ENCODE measurements at regions not wholly inside any gene's neighbourhood (a gene's known extent, or its start where the extent isn't known, plus 50 kb on each side); places are given as distances from the start of the nearest gene placed in this dataset.

GRCh38 chr12:114136631-114137030, 170.5 kb upstream of the RBM19 start:
- Histone ChIP-seq H4K91ac (ENCODE audit: low read length) (no peak overlapping the region), H3K4ac (ENCODE audit: low read depth in 1 of 2, low read length in 2 of 2) (no peak overlapping the region), H3K9ac (ENCODE audit: low read length) (no peak overlapping the region), H2BK15ac (ENCODE audit: low read depth, poor library complexity, severe bottlenecking) (no peak overlapping the region), H3K9me3 (ENCODE audit: control insufficient read depth, low read length) (no peaks in the 10 kb centered on the region), H3K18ac (ENCODE audit: low read depth in 1 of 2, low read length in 2 of 2) (no peak overlapping the region), H3K27me3 (ENCODE audit: control insufficient read depth in 1 of 2, insufficient read depth in 1 of 2, low read length in 2 of 2) (peaks cover 0 to 96% of the 10 kb centered on the region in 2 experiments), H2BK12ac (ENCODE audit: low read length in 2 of 2) (no peak overlapping the region), H3K79me1 (replicated peaks; ENCODE audit: low read length, poor library complexity, severe bottlenecking) (no peaks in the 10 kb centered on the region), H3K4me3 (ENCODE audit: insufficient read depth in 1 of 2, low read depth in 1 of 2, low read length in 2 of 2) (no peak overlapping the region), H3K4me2 (ENCODE audit: low read length, poor library complexity, severe bottlenecking) (no peak overlapping the region), H3K36me3 (ENCODE audit: control insufficient read depth in 1 of 2, insufficient read depth in 2 of 2, low read depth in 1 of 2, low read length in 2 of 2) (no peaks in the 10 kb centered on the region), H2BK5ac (ENCODE audit: low read depth, low read length, poor library complexity, severe bottlenecking) (no peak overlapping the region), H2AFZ (ENCODE audit: low read depth, low read length) (no peak overlapping the region), H4K8ac (ENCODE audit: low read length) (no peak overlapping the region), H3K4me1 (ENCODE audit: control insufficient read depth, insufficient read depth, low read depth, low read length) (no peaks in the 10 kb centered on the region), H2AK5ac (ENCODE audit: low read length, severe bottlenecking) (no peak overlapping the region), H3K27ac (ENCODE audit: low read length, poor library complexity, severe bottlenecking) (no peak overlapping the region), H3K23ac (ENCODE audit: low read length in 2 of 2) (no peak overlapping the region), H2BK120ac (ENCODE audit: low read depth, low read length) (no peak overlapping the region), H3K14ac (ENCODE audit: low read length in 2 of 2) (no peak overlapping the region)
- no peak for DNase-seq
- 43% methylated on average over 1 of the region's 3 CpGs for WGBS

GRCh38 chr12:114134922-114135321, 168.8 kb upstream of the RBM19 start:
- Histone ChIP-seq H3K14ac (ENCODE audit: low read length in 2 of 2) (no peak overlapping the region), H4K8ac (ENCODE audit: low read length) (no peak overlapping the region), H2AFZ (ENCODE audit: low read depth, low read length) (no peak overlapping the region), H3K23ac (ENCODE audit: low read length in 2 of 2) (no peak overlapping the region), H2AK5ac (ENCODE audit: low read length, severe bottlenecking) (no peak overlapping the region), H2BK15ac (ENCODE audit: low read depth, poor library complexity, severe bottlenecking) (no peak overlapping the region), H3K27ac (ENCODE audit: low read length, poor library complexity, severe bottlenecking) (no peak overlapping the region), H3K18ac (ENCODE audit: low read depth in 1 of 2, low read length in 2 of 2) (no peak overlapping the region), H3K4ac (ENCODE audit: low read depth in 1 of 2, low read length in 2 of 2) (no peak overlapping the region), H3K9ac (ENCODE audit: low read length) (no peak overlapping the region), H3K36me3 (ENCODE audit: control insufficient read depth in 1 of 2, insufficient read depth in 2 of 2, low read depth in 1 of 2, low read length in 2 of 2) (no peaks in the 10 kb centered on the region), H2BK120ac (ENCODE audit: low read depth, low read length) (no peak overlapping the region), H2BK12ac (ENCODE audit: low read length in 2 of 2) (no peak overlapping the region), H3K79me1 (replicated peaks; ENCODE audit: low read length, poor library complexity, severe bottlenecking) (no peaks in the 10 kb centered on the region), H3K4me1 (ENCODE audit: control insufficient read depth, insufficient read depth, low read depth, low read length) (no peaks in the 10 kb centered on the region), H3K9me3 (ENCODE audit: control insufficient read depth, low read length) (no peaks in the 10 kb centered on the region), H4K91ac (ENCODE audit: low read length) (no peak overlapping the region), H2BK5ac (ENCODE audit: low read depth, low read length, poor library complexity, severe bottlenecking) (no peak overlapping the region), H3K27me3 (ENCODE audit: control insufficient read depth in 1 of 2, insufficient read depth in 1 of 2, low read length in 2 of 2) (peaks cover 0 to 97% of the 10 kb centered on the region in 2 experiments), H3K4me2 (ENCODE audit: low read length, poor library complexity, severe bottlenecking) (no peak overlapping the region), H3K4me3 (ENCODE audit: insufficient read depth in 1 of 2, low read depth in 1 of 2, low read length in 2 of 2) (no peak overlapping the region)
- WGBS: 35% methylated on average over 2 of the region's 3 CpGs
- no peak for DNase-seq

GRCh38 chr12:114131824-114132223, 165.7 kb upstream of the RBM19 start:
- no peak for DNase-seq
- WGBS: 16% methylated on average over 2 of the region's 2 CpGs
- H2BK15ac ChIP-seq (ENCODE audit: low read depth, poor library complexity, severe bottlenecking): no peak overlapping the region
- no peak overlapping the region for H2AK5ac ChIP-seq (ENCODE audit: low read length, severe bottlenecking)
- H3K9me3 ChIP-seq (ENCODE audit: control insufficient read depth, low read length): no peaks in the 10 kb centered on the region
- no peak overlapping the region for H3K4me2 ChIP-seq (ENCODE audit: low read length, poor library complexity, severe bottlenecking)
- H2BK5ac ChIP-seq (ENCODE audit: low read depth, low read length, poor library complexity, severe bottlenecking): no peak overlapping the region
- no peak overlapping the region for H3K14ac ChIP-seq (ENCODE audit: low read length in 2 of 2)
- H3K36me3 ChIP-seq (ENCODE audit: control insufficient read depth in 1 of 2, insufficient read depth in 2 of 2, low read depth in 1 of 2, low read length in 2 of 2): no peaks in the 10 kb centered on the region
- no peak overlapping the region for H2AFZ ChIP-seq (ENCODE audit: low read depth, low read length)
- no peak overlapping the region for H3K4me3 ChIP-seq (ENCODE audit: insufficient read depth in 1 of 2, low read depth in 1 of 2, low read length in 2 of 2)
- H2BK120ac ChIP-seq (ENCODE audit: low read depth, low read length): no peak overlapping the region
- no peak overlapping the region for H3K9ac ChIP-seq (ENCODE audit: low read length)
- H3K27me3 ChIP-seq (ENCODE audit: control insufficient read depth in 1 of 2, insufficient read depth in 1 of 2, low read length in 2 of 2): peaks cover 0 to 84% of the 10 kb centered on the region in 2 experiments
- no peak overlapping the region for H2BK12ac ChIP-seq (ENCODE audit: low read length in 2 of 2)
- H4K8ac ChIP-seq (ENCODE audit: low read length): no peak overlapping the region
- H3K18ac ChIP-seq (ENCODE audit: low read depth in 1 of 2, low read length in 2 of 2): no peak overlapping the region
- H3K23ac ChIP-seq (ENCODE audit: low read length in 2 of 2): no peak overlapping the region
- H3K4me1 ChIP-seq (ENCODE audit: control insufficient read depth, insufficient read depth, low read depth, low read length): no peaks in the 10 kb centered on the region
- no peak overlapping the region for H3K4ac ChIP-seq (ENCODE audit: low read depth in 1 of 2, low read length in 2 of 2)
- no peak overlapping the region for H3K27ac ChIP-seq (ENCODE audit: low read length, poor library complexity, severe bottlenecking)
- no peak overlapping the region for H4K91ac ChIP-seq (ENCODE audit: low read length)
- no peaks in the 10 kb centered on the region for H3K79me1 ChIP-seq (replicated peaks; ENCODE audit: low read length, poor library complexity, severe bottlenecking)

- H3K4me3 ChIP-seq (ENCODE audit: insufficient read depth in 1 of 2, low read depth in 1 of 2, low read length in 2 of 2): no peak overlapping the region
- no peak overlapping the region for H3K4ac ChIP-seq (ENCODE audit: low read depth in 1 of 2, low read length in 2 of 2)
- H2AFZ ChIP-seq (ENCODE audit: low read depth, low read length): no peak overlapping the region
- H3K27me3 ChIP-seq (ENCODE audit: control insufficient read depth in 1 of 2, insufficient read depth in 1 of 2, low read length in 2 of 2): peaks cover 0 to 86% of the 10 kb centered on the region in 2 experiments
- 32% methylated on average over 2 of the region's 2 CpGs for WGBS
- no peak overlapping the region for H3K14ac ChIP-seq (ENCODE audit: low read length in 2 of 2)
- no peak overlapping the region for H3K18ac ChIP-seq (ENCODE audit: low read depth in 1 of 2, low read length in 2 of 2)
- no peaks in the 10 kb centered on the region for H3K36me3 ChIP-seq (ENCODE audit: control insufficient read depth in 1 of 2, insufficient read depth in 2 of 2, low read depth in 1 of 2, low read length in 2 of 2)
- no peak overlapping the region for H4K91ac ChIP-seq (ENCODE audit: low read length)
- H3K9ac ChIP-seq (ENCODE audit: low read length): no peak overlapping the region
- no peaks in the 10 kb centered on the region for H3K9me3 ChIP-seq (ENCODE audit: control insufficient read depth, low read length)
- no peak overlapping the region for H2BK120ac ChIP-seq (ENCODE audit: low read depth, low read length)
- H2BK15ac ChIP-seq (ENCODE audit: low read depth, poor library complexity, severe bottlenecking): no peak overlapping the region
- H2BK5ac ChIP-seq (ENCODE audit: low read depth, low read length, poor library complexity, severe bottlenecking): no peak overlapping the region
- no peak overlapping the region for H3K23ac ChIP-seq (ENCODE audit: low read length in 2 of 2)
- H2BK12ac ChIP-seq (ENCODE audit: low read length in 2 of 2): no peak overlapping the region
- no peak overlapping the region for H4K8ac ChIP-seq (ENCODE audit: low read length)
- no peaks in the 10 kb centered on the region for H3K4me1 ChIP-seq (ENCODE audit: control insufficient read depth, insufficient read depth, low read depth, low read length)
- no peak overlapping the region for H3K4me2 ChIP-seq (ENCODE audit: low read length, poor library complexity, severe bottlenecking)
- H3K27ac ChIP-seq (ENCODE audit: low read length, poor library complexity, severe bottlenecking): no peak overlapping the region
- H3K79me1 ChIP-seq (replicated peaks; ENCODE audit: low read length, poor library complexity, severe bottlenecking): no peaks in the 10 kb centered on the region
- no peak for DNase-seq
- no peak overlapping the region for H2AK5ac ChIP-seq (ENCODE audit: low read length, severe bottlenecking)
Observed at GRCh38 chr12:114123108-114123507, 157.0 kb upstream of the RBM19 start.

All from mesenchymal stem cell (in vitro differentiated cells and primary cell).